Retinal pigment epithelial cell (primary cell): ENCODE measurements at regions not wholly inside any gene's neighbourhood (a gene's known extent, or its start where the extent isn't known, plus 50 kb on each side); places are given as distances from the start of the nearest gene placed in this dataset.

Experiments
- DNase-seq: peaks from one replicate; pipeline ENCODE4 v3.0.0-alpha.2; 2010; ENCODE audit warnings: low read depth
- H3K4me3 ChIP-seq: 2 replicates; pipeline ENCODE4 v1.5.1; 2011; ENCODE audit warnings: mild to moderate bottlenecking, low read length, control low read depth, moderate library complexity
- CTCF ChIP-seq: conservative IDR thresholded peaks from 2 replicates; pipeline ENCODE4 v1.5.1; 2011; ENCODE audit warnings: low read depth, low read length, control low read depth, inconsistent platforms

GRCh38 chr17:33371377-33371776 lies 78.3 kb upstream of the ASIC2 start:
- no peak for TF ChIP-seq CTCF
- no peak for DNase-seq
- no peak overlapping the region for H3K4me3 ChIP-seq

GRCh38 chr17:33373273-33373672 lies 80.2 kb upstream of the ASIC2 start:
- no peak for DNase-seq
- TF ChIP-seq CTCF, result no peak
- no peak overlapping the region for H3K4me3 ChIP-seq

GRCh38 chr17:33375103-33375502 lies 82.0 kb upstream of the ASIC2 start:
- H3K4me3 ChIP-seq, result no peak overlapping the region
- TF ChIP-seq CTCF, result no peak
- DNase-seq, result no peak

GRCh38 chr17:33375783-33376182 lies 82.7 kb upstream of the ASIC2 start:
- TF ChIP-seq CTCF, result no peak
- DNase-seq, result no peak
- no peak overlapping the region for H3K4me3 ChIP-seq

- no peak for DNase-seq
- peak; percentile 28 for TF ChIP-seq CTCF
Measured at GRCh38 chr17:33377837-33378595, 84.9 kb upstream of the ASIC2 start.

GRCh38 chr17:33381201-33381600 lies 88.1 kb upstream of the ASIC2 start:
- TF ChIP-seq CTCF, result no peak
- no peak for DNase-seq
- no peak overlapping the region for H3K4me3 ChIP-seq

More at GRCh38 chr17:33377837-33378595, 84.9 kb upstream of the ASIC2 start:
- no peak overlapping the region for H3K4me3 ChIP-seq

- no peak for DNase-seq
- TF ChIP-seq CTCF, result no peak
- no peak overlapping the region for H3K4me3 ChIP-seq
Measured at GRCh38 chr17:33383488-33384023, 90.5 kb upstream of the ASIC2 start.
